HepG2 (cell line): ENCODE measurements at regions not wholly inside any gene's neighbourhood (a gene's known extent, or its start where the extent isn't known, plus 50 kb on each side); places are given as distances from the start of the nearest gene placed in this dataset.
A peak's percentile ranks its signal among the peaks of the same experiment; 100 is the strongest.

Experiments used
- ATF7-NPFF ChIP-seq: sonication (generic); formaldehyde crosslinking; IDR thresholded peaks from 2 replicates; pipeline ENCODE4 v1.8.1; 2023; ENCODE audit warnings: mild to moderate bottlenecking, low read depth, missing genetic modification reagents, moderate library complexity
- CREB1 ChIP-seq, 2 experiments: fragments of 450-650 bp in 1 of 2; IDR thresholded peaks; 2 replicates each; pipeline ENCODE4 v1.6.1; 2016 to 2017; ENCODE audit warnings: control low read depth in 1 of 2, mild to moderate bottlenecking in 1 of 2, missing compliant biosample characterization in 1 of 2, missing genetic modification characterization in 1 of 2
- DNMT1 ChIP-seq: sonication (generic); formaldehyde crosslinking; IDR thresholded peaks from 2 replicates; pipeline ENCODE4 v1.5.1; 2020; ENCODE audit warnings: mild to moderate bottlenecking, missing genetic modification reagents
- DR1 ChIP-seq: sonication (generic); formaldehyde crosslinking; IDR thresholded peaks from 2 replicates; pipeline ENCODE4 v1.8.0; 2021; ENCODE audit warnings: mild to moderate bottlenecking, missing genetic modification reagents, inconsistent platforms
- FOXK1 ChIP-seq: sonication (generic); formaldehyde crosslinking; IDR thresholded peaks from 2 replicates; pipeline ENCODE4 v1.4.0; 2020; ENCODE audit warnings: low read depth, missing genetic modification reagents, borderline replicate concordance
- HMG20A ChIP-seq: IDR thresholded peaks from 2 replicates; pipeline ENCODE4 v1.6.1; 2016; ENCODE audit warnings: borderline replicate concordance
- HNRNPUL1 ChIP-seq: fragments of 200-400 bp; formaldehyde crosslinking; IDR thresholded peaks from 2 replicates; pipeline ENCODE4 v1.6.1; 2017; ENCODE audit warnings: low read depth, mild to moderate bottlenecking, low read length, moderate library complexity
- IKZF1 ChIP-seq: fragments of 450-650 bp; IDR thresholded peaks from 2 replicates; pipeline ENCODE4 v1.7.1; 2016
- IRX3 ChIP-seq: sonication (generic); formaldehyde crosslinking; IDR thresholded peaks from 2 replicates; pipeline ENCODE4 v1.8.1; 2023; ENCODE audit warnings: mild to moderate bottlenecking, low read depth, missing genetic modification reagents, borderline replicate concordance
- MBD4 ChIP-seq: IDR thresholded peaks from 2 replicates; pipeline ENCODE4 v1.6.1; 2012; ENCODE audit warnings: low read length, inconsistent platforms, borderline replicate concordance
- MTERF4 ChIP-seq: sonication (generic); formaldehyde crosslinking; IDR thresholded peaks from 2 replicates; pipeline ENCODE4 v1.8.0; 2023; ENCODE audit warnings: mild to moderate bottlenecking, missing genetic modification reagents
- MTF1 ChIP-seq: sonication (generic); formaldehyde crosslinking; IDR thresholded peaks from 2 replicates; pipeline ENCODE4 v1.5.0; 2020; ENCODE audit warnings: missing genetic modification reagents
- MZF1 ChIP-seq: sonication (generic); formaldehyde crosslinking; IDR thresholded peaks from 2 replicates; pipeline ENCODE4 v1.8.1; 2023; ENCODE audit warnings: mild to moderate bottlenecking, missing genetic modification reagents, borderline replicate concordance
- PCBP1 ChIP-seq: fragments of 200-400 bp; formaldehyde crosslinking; IDR thresholded peaks from 2 replicates; pipeline ENCODE4 v1.6.1; 2017; ENCODE audit warnings: mild to moderate bottlenecking, low read depth, low read length, borderline replicate concordance
- RBFOX2 ChIP-seq: fragments of 200-400 bp; formaldehyde crosslinking; IDR thresholded peaks from 2 replicates; pipeline ENCODE4 v1.6.1; 2017; ENCODE audit warnings: low read depth, mild to moderate bottlenecking, low read length
- ZMAT3 ChIP-seq: sonication (generic); formaldehyde crosslinking; conservative IDR thresholded peaks from 2 replicates; pipeline ENCODE4 v1.7.0; 2021; ENCODE audit warnings: missing genetic modification reagents
- ZMYM3 ChIP-seq: sonication (generic); formaldehyde crosslinking; IDR thresholded peaks from 2 replicates; pipeline ENCODE4 v1.5.1; 2020; ENCODE audit warnings: mild to moderate bottlenecking, missing genetic modification reagents
- ZNF121 ChIP-seq: sonication (generic); formaldehyde crosslinking; IDR thresholded peaks from 2 replicates; pipeline ENCODE4 v1.5.0; 2020; ENCODE audit warnings: mild to moderate bottlenecking, missing genetic modification reagents
- ZNF317 ChIP-seq: sonication (generic); formaldehyde crosslinking; IDR thresholded peaks from 2 replicates; pipeline ENCODE4 v1.5.0; 2020; ENCODE audit warnings: mild to moderate bottlenecking, missing genetic modification reagents
- ZNF331 ChIP-seq: sonication (generic); formaldehyde crosslinking; IDR thresholded peaks from 2 replicates; pipeline ENCODE4 v1.4.0; 2020; ENCODE audit warnings: missing genetic modification reagents
- ZNF558 ChIP-seq: sonication (generic); formaldehyde crosslinking; IDR thresholded peaks from 2 replicates; pipeline ENCODE4 v1.9.0; 2022; ENCODE audit warnings: mild to moderate bottlenecking, missing genetic modification reagents, borderline replicate concordance
- ZNF614 ChIP-seq: IDR thresholded peaks from 2 replicates; pipeline ENCODE4 v1.6.1; 2018; ENCODE audit warnings: missing biosample characterization, missing genetic modification reagents, inconsistent platforms, borderline replicate concordance
- ZNF652 ChIP-seq: IDR thresholded peaks from 2 replicates; pipeline ENCODE4 v1.6.1; 2016; ENCODE audit warnings: low read depth, borderline replicate concordance
- ZNF703 ChIP-seq: sonication (generic); formaldehyde crosslinking; IDR thresholded peaks from 2 replicates; pipeline ENCODE4 v1.5.1; 2020; ENCODE audit warnings: missing genetic modification reagents, mild to moderate bottlenecking, moderate library complexity, borderline replicate concordance
- ZNF773 ChIP-seq: sonication (generic); formaldehyde crosslinking; IDR thresholded peaks from 2 replicates; pipeline ENCODE4 v1.4.0; 2020; ENCODE audit warnings: missing genetic modification reagents, borderline replicate concordance
- ZNF784 ChIP-seq: sonication (generic); formaldehyde crosslinking; IDR thresholded peaks from 2 replicates; pipeline ENCODE4 v1.5.1; 2020; ENCODE audit warnings: missing genetic modification reagents, mild to moderate bottlenecking, borderline replicate concordance
- ZNF788 ChIP-seq: sonication (generic); formaldehyde crosslinking; IDR thresholded peaks from 2 replicates; pipeline ENCODE4 v1.5.0; 2020; ENCODE audit warnings: mild to moderate bottlenecking, missing genetic modification reagents, borderline replicate concordance
- ZNF792 ChIP-seq: IDR thresholded peaks from 2 replicates; pipeline ENCODE4 v1.6.1; 2016
- TF ChIP-seq, protein P1 (sequence below): sonication (generic); formaldehyde crosslinking; IDR thresholded peaks from 2 replicates; pipeline ENCODE4 v1.5.0; 2020; ENCODE audit warnings: missing genetic modification reagents, mild to moderate bottlenecking, borderline replicate concordance
- TF ChIP-seq, protein P2 (sequence below): sonication (generic); formaldehyde crosslinking; IDR thresholded peaks from 2 replicates; pipeline ENCODE4 v1.5.1; 2020; ENCODE audit warnings: mild to moderate bottlenecking, missing genetic modification reagents, borderline replicate concordance

DNA sequence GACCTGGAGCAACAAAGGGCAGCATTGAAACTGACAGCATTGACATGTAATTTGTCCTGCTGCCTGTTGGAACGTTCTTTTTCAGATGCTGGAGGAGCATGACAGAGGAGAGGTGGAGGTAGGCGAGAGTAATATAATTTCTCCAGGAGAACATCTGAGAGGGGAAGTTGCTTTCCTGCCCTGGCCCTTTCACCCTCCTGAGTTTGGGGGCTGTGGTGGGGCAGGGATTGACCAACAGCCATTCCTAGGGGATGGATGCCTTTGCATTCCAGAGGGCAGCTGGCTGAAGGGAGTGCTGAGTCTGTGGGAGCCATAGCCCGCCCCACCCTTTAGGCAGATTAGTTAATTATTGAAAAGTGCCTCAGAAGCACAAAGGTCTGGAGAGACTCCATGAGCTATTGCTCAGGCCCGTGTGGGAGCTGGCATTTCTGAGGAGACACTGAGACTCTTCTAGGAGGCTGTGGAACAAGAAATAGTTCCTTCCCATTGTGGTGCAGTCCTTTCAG is 73.5 kb downstream of the ARF6 start (continued):
- 0 out of 2 replicates have a peak, but pooled peaks have one; percentile 20 for TF ChIP-seq ZMAT3
- no peak for TF ChIP-seq CREB1 (IDR thresholded peaks at IDR 0.05)
- no peak for TF ChIP-seq CREB1 (CRISPR knock-in tag; IDR thresholded peaks at IDR 0.05)
- peak; percentile 44; the same call in 1 of the 2 replicates for TF ChIP-seq ZNF792 (CRISPR knock-in tag)
- peak; percentile 69; the same call in 1 of the 2 replicates for TF ChIP-seq ZNF614 (CRISPR knock-in tag)
- TF ChIP-seq IRX3 = no peak
- TF ChIP-seq ZNF331 (CRISPR knock-in tag) = no peak
- 0 out of 2 replicates have a peak, but pooled peaks have one; percentile 9 for TF ChIP-seq ZNF652
- TF ChIP-seq ZMYM3 (CRISPR knock-in tag) = no peak
- no peak for TF ChIP-seq ZNF788 (CRISPR knock-in tag)
- TF ChIP-seq MBD4 = no peak
- no peak for TF ChIP-seq PCBP1
- TF ChIP-seq ZNF784 (CRISPR knock-in tag) = no peak
- TF ChIP-seq DNMT1 (CRISPR knock-in tag) = no peak
- peak; percentile 46; the same call in 1 of the 2 replicates for TF ChIP-seq HMG20A (CRISPR knock-in tag)
- no peak for TF ChIP-seq ATF7-NPFF (CRISPR knock-in tag)
- TF ChIP-seq ZNF317 = no peak
- TF ChIP-seq HNRNPUL1 = no peak
- TF ChIP-seq DR1 (CRISPR knock-in tag) = no peak
- TF ChIP-seq IKZF1 = no peak
- TF ChIP-seq MZF1 (CRISPR knock-in tag) = no peak
- no peak for TF ChIP-seq ZNF773
- TF ChIP-seq MTERF4 (CRISPR knock-in tag) = no peak
- TF ChIP-seq ZNF558 (CRISPR knock-in tag) = no peak
- TF ChIP-seq FOXK1 = 0 out of 2 replicates have a peak, but pooled peaks have one; percentile 7
- TF ChIP-seq, protein P1, sequence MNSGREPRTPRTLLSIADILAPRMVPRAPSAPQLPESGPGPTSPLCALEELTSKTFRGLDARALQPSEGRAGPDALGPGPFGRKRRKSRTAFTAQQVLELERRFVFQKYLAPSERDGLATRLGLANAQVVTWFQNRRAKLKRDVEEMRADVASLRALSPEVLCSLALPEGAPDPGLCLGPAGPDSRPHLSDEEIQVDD (CRISPR knock-in tag) = no peak
- TF ChIP-seq ZNF703 (CRISPR knock-in tag) = no peak
- TF ChIP-seq, protein P2, sequence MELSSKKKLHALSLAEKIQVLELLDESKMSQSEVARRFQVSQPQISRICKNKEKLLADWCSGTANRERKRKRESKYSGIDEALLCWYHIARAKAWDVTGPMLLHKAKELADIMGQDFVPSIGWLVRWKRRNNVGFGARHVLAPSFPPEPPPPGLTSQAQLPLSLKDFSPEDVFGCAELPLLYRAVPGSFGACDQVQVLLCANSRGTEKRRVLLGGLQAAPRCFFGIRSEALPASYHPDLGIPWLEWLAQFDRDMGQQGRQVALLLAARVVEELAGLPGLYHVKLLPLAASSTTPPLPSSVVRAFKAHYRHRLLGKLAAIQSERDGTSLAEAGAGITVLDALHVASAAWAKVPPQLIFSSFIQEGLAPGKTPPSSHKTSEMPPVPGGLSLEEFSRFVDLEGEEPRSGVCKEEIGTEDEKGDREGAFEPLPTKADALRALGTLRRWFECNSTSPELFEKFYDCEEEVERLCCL (CRISPR knock-in tag) = no peak
- TF ChIP-seq ZNF121 = no peak
- no peak for TF ChIP-seq MTF1 (CRISPR knock-in tag)
- peak; percentile 32; the same call in 1 of the 2 replicates for TF ChIP-seq RBFOX2
